HG02981 (cell line): ENCODE measurements at regions not wholly inside any gene's neighbourhood (a gene's known extent, or its start where the extent isn't known, plus 50 kb on each side); places are given as distances from the start of the nearest gene placed in this dataset.

Source experiments
- ATAC-seq: cut with Tn5 transposase; IDR thresholded peaks from one replicate; pipeline ENCODE4 v1.9.1; 2021; ENCODE audit warnings: mild to moderate bottlenecking, moderate library complexity; ENCODE audit not compliant: unreplicated experiment

- no peak for ATAC-seq
Measured at GRCh38 chr21:25338415-25338814, 268.9 kb downstream of the MRPL39 start.

- ATAC-seq, result no peak
Measured at GRCh38 chr21:25334046-25334730, 273.1 kb downstream of the MRPL39 start.

- no peak for ATAC-seq
Measured at GRCh38 chr21:25331286-25331685, 276.0 kb downstream of the MRPL39 start.

- ATAC-seq, result no peak
Measured at GRCh38 chr21:25330266-25330665, 277.0 kb downstream of the MRPL39 start.

GRCh38 chr21:25329227-25329825, 278.0 kb downstream of the MRPL39 start:
- ATAC-seq, result no peak

- no peak for ATAC-seq
Measured at GRCh38 chr21:25328736-25329135, 278.5 kb downstream of the MRPL39 start.

GRCh38 chr21:25326181-25326580, 281.1 kb downstream of the MRPL39 start:
- no peak for ATAC-seq

- ATAC-seq, result no peak
Measured at GRCh38 chr21:25324666-25325065, 282.6 kb downstream of the MRPL39 start.

GRCh38 chr21:25323356-25323949, 283.8 kb downstream of the MRPL39 start:
- ATAC-seq, result no peak

GRCh38 chr21:25314247-25314646, 293.0 kb downstream of the MRPL39 start:
- ATAC-seq, result no peak

- no peak for ATAC-seq
Measured at GRCh38 chr21:25313829-25314228, 293.5 kb downstream of the MRPL39 start.

- ATAC-seq, result no peak
Measured at GRCh38 chr21:25307489-25307888, 299.8 kb downstream of the MRPL39 start.

- ATAC-seq, result no peak
Measured at GRCh38 chr21:25304611-25305010, 302.7 kb downstream of the MRPL39 start.

GRCh38 chr21:25300632-25301031, 306.6 kb downstream of the MRPL39 start:
- ATAC-seq, result no peak

- ATAC-seq, result peak; percentile 89
Measured at GRCh38 chr21:25298512-25299491, 308.5 kb downstream of the MRPL39 start.

- ATAC-seq, result no peak
Measured at GRCh38 chr21:25297117-25297516, 310.2 kb downstream of the MRPL39 start.

GRCh38 chr21:25296252-25296651, 311.0 kb downstream of the MRPL39 start:
- no peak for ATAC-seq

- ATAC-seq, result no peak
Measured at GRCh38 chr21:25292396-25292795, 314.9 kb downstream of the MRPL39 start.

- ATAC-seq, result no peak
Measured at GRCh38 chr21:25283720-25284119, 323.6 kb downstream of the MRPL39 start.

- ATAC-seq, result no peak
Measured at GRCh38 chr21:25281134-25281533, 326.1 kb downstream of the MRPL39 start.

GRCh38 chr21:25280061-25280460, 327.2 kb downstream of the MRPL39 start:
- ATAC-seq, result no peak
